SK-N-MC (cell line): ENCODE measurements at regions not wholly inside any gene's neighbourhood (a gene's known extent, or its start where the extent isn't known, plus 50 kb on each side); places are given as distances from the start of the nearest gene placed in this dataset.

Experiments used
- EZH2 ChIP-seq: fragments of 200-600 bp; sonication (generic); IDR thresholded peaks from one replicate; pipeline ENCODE4 v1.6.1; 2017; ENCODE audit warnings: antibody characterized with exemption
- POLR2AphosphoS5 ChIP-seq: IDR thresholded peaks from 2 replicates; pipeline ENCODE4 v1.6.1; 2012; ENCODE audit warnings: mild to moderate bottlenecking, low read depth, low read length, borderline replicate concordance

- TF ChIP-seq EZH2 = no peak
- TF ChIP-seq POLR2AphosphoS5 = no peak
Observed at GRCh38 chr9:18228101-18228500, 245.9 kb upstream of the ADAMTSL1 start.
